ENCODE measurements at regions not wholly inside any gene's neighbourhood (a gene's known extent, or its start where the extent isn't known, plus 50 kb on each side); places are given as distances from the start of the nearest gene placed in this dataset.

GRCh38 chr3:95453242-95453641 lies 1361.2 kb upstream of the EPHA6 start:
- no CpG with 5 or more reads among the region's 2 CpGs for WGBS (ENCODE audit: insufficient coverage)
- Mint-ChIP-seq H3K27ac (no peak overlapping the region), H3K27me3 (ENCODE audit: low read depth in 3 of 3) (no peaks in the 10 kb centered on the region), H3K4me3 (no peak overlapping the region), H3K4me1 (no peaks in the 10 kb centered on the region), H3K36me3 (no peaks in the 10 kb centered on the region), H3K9me3 (peaks cover 0 to 6% (median 1%) of the 10 kb centered on the region in 7 donors)
- DNase-seq = no peak
- Histone ChIP-seq H3K9me3 (replicated peaks in 1 of 2; ENCODE audit: control insufficient read depth in 1 of 2, insufficient read depth in 1 of 2, low read length in 2 of 2) (peaks cover 0 to 11% of the 10 kb centered on the region in 2 donors), H3K4me2 (replicated peaks; ENCODE audit: extremely low read depth, low read length, poor library complexity, severe bottlenecking) (no peak overlapping the region), H3K79me2 (ENCODE audit: insufficient read depth, low read length) (no peaks in the 10 kb centered on the region), H3K27ac (ENCODE audit: low read depth in 1 of 2, low read length in 2 of 2) (no peak overlapping the region), H3K36me3 (replicated peaks in 1 of 2; ENCODE audit: control insufficient read depth in 1 of 2, insufficient read depth in 2 of 2, low read length in 2 of 2) (no peaks in the 10 kb centered on the region), H2AFZ (ENCODE audit: insufficient read depth, low read depth, low read length, poor library complexity, severe bottlenecking) (no peak overlapping the region), H4K20me1 (ENCODE audit: insufficient read depth, low read length) (no peaks in the 10 kb centered on the region), H3K9ac (ENCODE audit: insufficient read depth, low read length, poor library complexity, severe bottlenecking) (no peak overlapping the region), H3K27me3 (ENCODE audit: control insufficient read depth in 2 of 2, insufficient read depth in 2 of 2, low read length in 2 of 2) (no peaks in the 10 kb centered on the region), H3K4me1 (ENCODE audit: control insufficient read depth in 1 of 2, insufficient read depth in 2 of 2, low read length in 2 of 2) (no peaks in the 10 kb centered on the region), H3K4me3 (replicated peaks in 1 of 3; ENCODE audit: low read depth in 2 of 3, low read length in 3 of 3) (no peak overlapping the region)
- TF ChIP-seq CTCF (IDR thresholded peaks at IDR 0.05) = no peak
- intact Hi-C loops (cut with micrococcal nuclease) = no loop called here

GRCh38 chr3:95456835-95457234 lies 1357.6 kb upstream of the EPHA6 start:
- H4K20me1 ChIP-seq (ENCODE audit: insufficient read depth, low read length) = no peaks in the 10 kb centered on the region
- H3K9me3 ChIP-seq (replicated peaks in 1 of 2; ENCODE audit: control insufficient read depth in 1 of 2, insufficient read depth in 1 of 2, low read length in 2 of 2) = peaks cover 0 to 4% of the 10 kb centered on the region in 2 donors
- TF ChIP-seq CTCF (IDR thresholded peaks at IDR 0.05) = no peak
- no peaks in the 10 kb centered on the region for H3K27me3 ChIP-seq (ENCODE audit: control insufficient read depth in 2 of 2, insufficient read depth in 2 of 2, low read length in 2 of 2)
- Mint-ChIP-seq H3K9me3 (peaks cover 0 to 7% (median 2%) of the 10 kb centered on the region in 7 donors), H3K27me3 (ENCODE audit: low read depth in 3 of 3) (no peaks in the 10 kb centered on the region), H3K36me3 (no peaks in the 10 kb centered on the region), H3K4me1 (no peaks in the 10 kb centered on the region), H3K4me3 (no peak overlapping the region), H3K27ac (no peak overlapping the region)
- H3K79me2 ChIP-seq (ENCODE audit: insufficient read depth, low read length) = no peaks in the 10 kb centered on the region
- intact Hi-C loops (cut with micrococcal nuclease) = no loop called here
- no peak for DNase-seq
- H3K27ac ChIP-seq (ENCODE audit: low read depth in 1 of 2, low read length in 2 of 2) = no peak overlapping the region
- H3K36me3 ChIP-seq (replicated peaks in 1 of 2; ENCODE audit: control insufficient read depth in 1 of 2, insufficient read depth in 2 of 2, low read length in 2 of 2) = no peaks in the 10 kb centered on the region
- H3K4me3 ChIP-seq (replicated peaks in 1 of 3; ENCODE audit: low read depth in 2 of 3, low read length in 3 of 3) = no peak overlapping the region
- H3K9ac ChIP-seq (ENCODE audit: insufficient read depth, low read length, poor library complexity, severe bottlenecking) = no peak overlapping the region
- H3K4me2 ChIP-seq (replicated peaks; ENCODE audit: extremely low read depth, low read length, poor library complexity, severe bottlenecking) = no peak overlapping the region
- H3K4me1 ChIP-seq (ENCODE audit: control insufficient read depth in 1 of 2, insufficient read depth in 2 of 2, low read length in 2 of 2) = no peaks in the 10 kb centered on the region
- H2AFZ ChIP-seq (ENCODE audit: insufficient read depth, low read depth, low read length, poor library complexity, severe bottlenecking) = no peak overlapping the region

All from CD14-positive monocyte (primary cell).